Superior temporal gyrus (tissue), 1 donor: ENCODE measurements at regions not wholly inside any gene's neighbourhood (a gene's known extent, or its start where the extent isn't known, plus 50 kb on each side); places are given as distances from the start of the nearest gene placed in this dataset.
"Not testable (repeated sequence)": the region's sequence is repeated elsewhere in the genome, so short reads cannot be mapped to it uniquely, and the experiment has no call there.

ENCODE experiments used
- DNase-seq: peaks from one replicate; pipeline ENCODE4 v3.0.0-alpha.2; 2016; ENCODE audit errors: extremely low spot score

DNA sequence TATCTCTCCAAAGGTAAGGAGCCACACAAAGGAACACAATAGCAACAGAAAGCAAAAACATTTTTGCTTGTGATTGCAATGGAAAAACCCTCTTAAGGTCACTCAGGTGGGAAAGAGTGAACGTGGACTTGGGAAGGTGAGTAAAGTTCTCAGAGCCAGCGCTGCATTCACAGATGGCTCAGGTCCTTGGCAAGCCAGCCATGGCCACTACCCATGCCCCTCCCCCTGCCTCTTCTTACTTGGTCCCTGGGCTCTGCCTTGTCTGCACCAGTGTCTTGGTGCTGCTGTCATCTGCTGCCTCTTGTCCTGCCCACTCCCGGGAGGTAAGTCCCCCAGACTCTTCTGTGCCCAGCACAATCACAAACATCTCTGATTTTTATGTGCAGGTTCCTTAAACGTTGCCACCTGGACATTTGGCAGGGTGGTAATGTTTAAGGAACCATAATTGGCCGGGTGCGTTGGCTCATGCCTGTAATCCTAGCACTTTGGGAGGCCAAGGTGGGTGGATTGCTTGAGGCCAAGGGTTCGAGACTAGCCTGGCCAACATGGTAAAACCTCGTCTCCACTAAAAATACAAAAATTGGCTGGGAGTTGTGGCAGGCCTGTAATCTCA is 74.6 kb downstream of the FEM1C start:
- DNase-seq, result no peak

- no peak for DNase-seq
Measured at GRCh38 chr5:115467628-115468027, 76.9 kb downstream of the FEM1C start.

DNA sequence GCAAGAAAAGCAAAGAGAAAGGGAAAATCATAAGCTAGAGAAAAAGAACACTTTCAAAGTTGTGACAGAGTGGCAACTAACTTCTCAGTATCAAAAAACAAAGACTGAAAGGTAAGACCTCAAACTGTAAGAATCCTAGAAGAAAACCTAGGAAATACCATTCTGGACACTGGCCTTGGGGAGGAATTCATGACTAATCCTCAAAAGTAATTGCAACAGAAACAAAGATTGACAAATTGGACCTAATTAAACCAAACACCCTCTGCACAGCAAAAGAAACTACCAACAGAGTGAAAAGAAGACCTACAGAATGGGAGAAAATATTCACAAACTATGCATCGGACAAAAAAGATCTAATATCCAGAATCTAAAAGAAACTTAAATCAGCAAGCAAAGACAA is 79.1 kb downstream of the FEM1C start:
- DNase-seq, result no peak

DNA sequence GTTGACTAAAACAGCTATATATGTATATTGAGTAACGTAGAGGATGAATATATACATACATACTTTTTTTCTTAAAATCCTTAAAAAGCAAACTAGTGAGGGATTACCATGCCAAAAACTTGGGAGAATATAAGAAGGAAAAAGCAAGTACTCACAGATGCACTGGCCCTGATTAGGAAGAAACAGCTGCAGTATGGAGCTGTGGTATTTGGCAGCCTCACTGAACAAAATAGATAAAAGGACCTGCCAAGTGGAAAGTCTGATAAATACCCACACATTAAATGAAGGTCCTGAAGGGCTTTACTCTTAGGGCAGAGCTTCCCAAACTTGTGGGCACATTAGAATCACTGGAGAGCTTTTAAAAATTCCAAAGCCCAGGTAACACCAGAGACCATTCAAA is 80.6 kb downstream of the FEM1C start:
- DNase-seq, result no peak

GRCh38 chr5:115461506-115462290 is 82.9 kb downstream of the FEM1C start:
- no peak for DNase-seq

GRCh38 chr5:115461093-115461492 is 83.5 kb downstream of the FEM1C start:
- no peak for DNase-seq

GRCh38 chr5:115460472-115460871 is 84.1 kb downstream of the FEM1C start:
- DNase-seq, result no peak

DNA sequence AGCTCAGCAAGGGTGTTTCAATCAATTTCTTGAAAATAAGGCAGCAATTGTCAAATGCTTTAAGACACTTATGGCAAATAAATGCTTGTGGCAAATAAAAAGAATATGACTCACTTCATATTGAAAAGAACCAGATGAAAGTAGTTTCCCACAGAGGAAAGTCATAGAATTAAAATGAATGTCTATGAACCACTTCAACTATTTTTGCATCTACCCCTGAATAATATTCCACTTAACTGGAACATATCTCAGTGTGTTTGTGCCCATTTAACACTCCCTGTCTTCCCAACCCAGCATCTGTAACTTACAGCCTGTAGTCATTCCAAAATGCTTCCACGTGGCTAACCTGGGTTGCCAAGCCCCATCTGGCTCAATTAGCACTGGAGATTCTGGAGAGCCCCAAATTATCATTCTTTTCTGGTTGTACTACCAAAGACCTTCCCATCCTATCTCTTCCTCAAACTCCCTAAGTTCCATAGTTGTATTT is 84.7 kb downstream of the FEM1C start:
- no peak for DNase-seq

- no peak for DNase-seq
Measured at GRCh38 chr5:115458416-115458815, 86.2 kb downstream of the FEM1C start.

- DNase-seq, result no peak
Measured at GRCh38 chr5:115458003-115458409, 86.6 kb downstream of the FEM1C start.

DNA sequence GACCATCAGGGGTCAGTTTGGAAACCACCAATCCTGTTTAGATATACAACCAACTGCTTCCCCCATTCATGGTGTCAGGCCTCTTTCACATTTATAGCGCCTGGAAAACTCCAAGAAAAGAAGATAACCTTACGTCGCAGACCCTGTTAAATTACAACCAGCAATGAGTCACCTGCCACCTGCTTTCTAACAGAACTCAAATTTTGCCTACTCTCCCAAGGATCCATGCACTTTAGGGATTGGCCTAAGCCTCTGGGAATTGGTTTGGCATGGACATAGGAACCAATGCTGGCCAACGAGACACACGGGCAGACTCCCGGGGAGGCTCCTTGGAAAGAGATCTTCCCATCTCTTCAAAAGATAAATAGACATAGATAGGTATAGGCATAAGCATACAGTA is 87.0 kb downstream of the FEM1C start:
- no peak for DNase-seq

GRCh38 chr5:115456539-115457040 is 88.0 kb downstream of the FEM1C start:
- DNase-seq, result no peak

GRCh38 chr5:115456056-115456455 is 88.5 kb downstream of the FEM1C start:
- no peak for DNase-seq

DNA sequence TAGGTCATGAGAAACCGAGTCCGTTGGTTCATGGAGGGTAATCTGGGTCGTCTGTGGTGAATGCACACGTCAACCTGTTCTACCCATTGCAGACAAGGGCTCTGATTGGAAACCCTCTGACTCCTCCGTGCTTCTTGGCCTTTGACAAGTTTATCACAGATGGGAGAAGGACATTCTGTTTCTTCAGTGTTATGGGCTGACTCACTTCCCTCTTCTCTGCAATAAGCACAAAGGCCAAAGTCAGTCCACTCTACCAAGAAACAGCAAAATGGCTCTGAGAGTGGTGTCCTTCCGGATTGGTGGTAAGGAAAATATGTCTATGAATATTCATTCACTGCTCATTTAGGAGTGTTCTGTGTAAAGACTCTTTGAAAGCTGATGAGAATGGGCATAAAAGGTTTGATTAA is 89.3 kb downstream of the FEM1C start:
- no peak for DNase-seq

DNA sequence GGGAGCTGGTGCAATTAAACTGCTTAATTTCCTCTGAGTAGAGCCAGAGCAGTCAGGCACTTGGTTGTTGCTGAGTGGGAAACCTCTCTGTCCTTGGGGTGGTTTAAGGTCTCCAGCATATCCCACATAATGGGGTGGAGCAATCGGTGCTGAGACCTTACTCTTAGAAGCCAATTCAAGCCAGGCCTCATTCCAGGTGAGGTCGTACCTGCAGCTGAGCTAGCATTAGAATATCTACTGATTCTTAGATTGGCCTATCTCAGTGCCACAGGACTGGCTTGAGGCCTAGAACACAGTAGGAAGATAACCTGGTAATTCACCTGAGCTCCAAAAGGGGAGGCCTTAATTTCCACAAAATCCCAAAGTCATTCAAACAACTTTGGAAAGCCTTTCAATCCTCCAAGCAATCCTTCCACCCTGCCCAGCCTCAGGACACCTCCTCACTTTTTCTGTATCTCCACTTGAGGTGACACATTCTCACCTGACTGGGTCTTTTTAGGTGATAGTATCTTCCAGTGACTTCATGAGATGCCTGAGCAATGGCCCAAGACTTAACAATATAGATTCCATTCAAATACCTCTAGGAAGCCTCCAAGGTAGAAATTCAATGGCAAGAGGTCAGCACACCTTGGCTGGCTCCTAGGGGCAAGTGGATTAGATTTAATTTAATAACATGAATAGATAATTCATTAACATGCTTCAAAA is 91.0 kb downstream of the FEM1C start:
- DNase-seq, result no peak

DNA sequence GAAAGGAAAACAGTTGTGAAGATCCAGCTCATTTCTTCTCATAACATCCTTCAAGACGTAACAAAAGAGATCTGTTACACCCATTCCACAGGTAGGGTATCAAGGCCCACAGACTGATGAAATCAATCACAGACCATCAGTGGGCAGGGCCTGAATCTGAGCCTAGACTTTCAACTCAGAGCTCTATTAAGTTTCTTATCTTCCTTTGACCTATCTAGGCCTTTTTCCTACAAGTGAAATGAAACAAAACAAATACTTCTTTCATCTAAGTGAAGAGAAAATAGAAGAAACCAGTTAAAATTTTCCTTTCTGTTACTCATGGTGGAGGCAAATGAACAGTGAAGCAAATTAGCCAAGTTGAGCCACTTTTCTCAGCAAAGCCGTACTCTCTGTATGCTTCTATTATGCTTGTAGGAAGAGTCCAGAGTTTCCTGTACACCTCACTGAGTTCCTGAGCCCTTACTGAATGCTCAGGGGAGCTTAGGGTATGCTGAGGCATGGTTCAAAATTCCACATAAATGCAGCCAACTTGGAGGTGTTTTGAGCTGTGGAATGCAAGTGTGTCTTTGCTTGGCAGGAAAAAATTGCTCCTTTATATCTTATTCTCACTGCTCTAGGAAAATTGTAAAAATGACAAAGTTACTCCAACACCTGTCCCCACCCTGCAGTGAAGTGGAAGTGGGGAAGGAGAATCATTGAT is 91.9 kb downstream of the FEM1C start:
- DNase-seq, result no peak

- DNase-seq, result no peak
Measured at GRCh38 chr5:115452083-115452482, 92.5 kb downstream of the FEM1C start.

GRCh38 chr5:115450741-115451140 is 93.8 kb downstream of the FEM1C start:
- DNase-seq, result no peak

- DNase-seq, result not testable (repeated sequence)
Measured at GRCh38 chr5:115448630-115449029, 95.9 kb downstream of the FEM1C start.

DNA sequence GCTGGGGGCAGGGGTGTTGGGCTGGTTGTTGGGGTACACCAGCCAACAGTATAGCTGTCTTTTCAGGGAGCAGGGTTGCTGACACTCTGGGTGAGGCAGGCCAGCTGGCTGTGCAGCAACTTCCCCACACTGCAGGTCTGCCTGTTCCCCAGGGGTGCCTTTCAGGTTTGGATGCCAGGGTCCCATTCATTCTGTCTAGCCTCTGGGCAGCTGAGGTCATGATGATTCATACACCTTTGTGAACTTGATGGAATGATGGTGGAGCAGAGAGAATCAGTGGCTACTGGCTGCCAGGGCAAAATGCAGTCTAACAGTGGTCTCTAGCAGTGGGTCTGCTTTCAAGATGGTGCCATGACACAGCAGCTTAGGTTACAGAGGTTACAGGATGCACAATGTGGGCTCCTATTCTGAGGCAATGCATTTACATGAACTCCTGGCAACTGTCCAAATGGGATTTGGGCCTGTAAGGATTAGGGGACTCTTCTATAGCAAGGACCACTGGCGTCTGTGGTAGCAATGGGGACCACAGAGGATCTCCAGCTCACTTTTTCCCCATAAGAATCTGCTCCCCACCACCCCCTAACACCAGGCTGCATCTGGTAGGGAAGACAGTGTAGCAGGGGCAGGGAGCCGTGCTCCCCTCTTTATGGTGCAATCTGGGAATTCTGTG is 103.7 kb downstream of the FEM1C start:
- no peak for DNase-seq

DNA sequence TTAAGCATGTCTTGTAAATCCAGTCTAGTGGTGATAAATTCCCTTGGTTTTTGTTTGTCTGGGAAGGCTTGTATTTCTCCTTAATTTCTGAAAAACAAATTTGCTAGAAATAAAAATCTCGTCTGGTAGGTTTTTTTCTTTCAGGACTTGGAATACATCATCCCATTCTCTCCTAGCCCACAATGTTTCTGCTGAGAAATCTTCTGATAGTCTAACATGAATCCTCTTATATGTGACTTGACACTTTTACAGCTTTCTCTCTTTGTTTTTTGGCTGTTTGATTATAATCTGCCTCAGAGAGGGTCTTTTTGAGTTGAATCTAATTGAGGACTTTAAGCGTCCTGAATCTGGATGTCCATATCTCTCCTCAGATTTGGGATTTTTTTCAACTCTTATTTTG is 104.9 kb downstream of the FEM1C start:
- DNase-seq, result no peak
